ENCODE measurements at regions not wholly inside any gene's neighbourhood (a gene's known extent, or its start where the extent isn't known, plus 50 kb on each side); places are given as distances from the start of the nearest gene placed in this dataset.

- TF ChIP-seq, protein P1, sequence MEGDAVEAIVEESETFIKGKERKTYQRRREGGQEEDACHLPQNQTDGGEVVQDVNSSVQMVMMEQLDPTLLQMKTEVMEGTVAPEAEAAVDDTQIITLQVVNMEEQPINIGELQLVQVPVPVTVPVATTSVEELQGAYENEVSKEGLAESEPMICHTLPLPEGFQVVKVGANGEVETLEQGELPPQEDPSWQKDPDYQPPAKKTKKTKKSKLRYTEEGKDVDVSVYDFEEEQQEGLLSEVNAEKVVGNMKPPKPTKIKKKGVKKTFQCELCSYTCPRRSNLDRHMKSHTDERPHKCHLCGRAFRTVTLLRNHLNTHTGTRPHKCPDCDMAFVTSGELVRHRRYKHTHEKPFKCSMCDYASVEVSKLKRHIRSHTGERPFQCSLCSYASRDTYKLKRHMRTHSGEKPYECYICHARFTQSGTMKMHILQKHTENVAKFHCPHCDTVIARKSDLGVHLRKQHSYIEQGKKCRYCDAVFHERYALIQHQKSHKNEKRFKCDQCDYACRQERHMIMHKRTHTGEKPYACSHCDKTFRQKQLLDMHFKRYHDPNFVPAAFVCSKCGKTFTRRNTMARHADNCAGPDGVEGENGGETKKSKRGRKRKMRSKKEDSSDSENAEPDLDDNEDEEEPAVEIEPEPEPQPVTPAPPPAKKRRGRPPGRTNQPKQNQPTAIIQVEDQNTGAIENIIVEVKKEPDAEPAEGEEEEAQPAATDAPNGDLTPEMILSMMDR (conservative IDR thresholded peaks at IDR 0.05; ENCODE audit: low read length): no peak
- TF ChIP-seq EZH2phosphoT487 (IDR thresholded peaks at IDR 0.05; ENCODE audit: borderline replicate concordance, low read depth, low read length): no peak
Observed at GRCh38 chr18:45399146-45399545, 216.1 kb upstream of the SLC14A2 start.
